Activated CD4-positive, alpha-beta memory T cell treated with anti-CD3 and anti-CD28 coated beads for 36 hours (primary cell): ENCODE measurements at regions not wholly inside any gene's neighbourhood (a gene's known extent, or its start where the extent isn't known, plus 50 kb on each side); places are given as distances from the start of the nearest gene placed in this dataset.

ENCODE experiments used
- CTCF ChIA-PET: fragments of 350-600 bp; sonication (Branson Sonifier 250); formaldehyde crosslinking; loops from one replicate; lab custom pipeline; 2021; ENCODE audit warnings: antibody characterized with exemption, inconsistent platforms; lab: Charles Lee
- POLR2A ChIA-PET: fragments of 350-600 bp; sonication (Branson Sonifier 250); formaldehyde crosslinking; loops from one replicate; lab custom pipeline; 2021; ENCODE audit warnings: antibody characterized with exemption; lab: Charles Lee
- DNase-seq: peaks from one replicate; pipeline ENCODE4 v3.0.0-alpha.2; 2020
- H3K27ac Mint-ChIP-seq: one replicate; pipeline ENCODE4 v1.8.0; 2021; ENCODE audit warnings: mixed read lengths
- H3K27me3 Mint-ChIP-seq: one replicate; pipeline ENCODE4 v1.8.0; 2021; ENCODE audit warnings: mixed read lengths
- H3K36me3 Mint-ChIP-seq: one replicate; pipeline ENCODE4 v1.8.0; 2021; ENCODE audit warnings: mixed read lengths
- H3K4me1 Mint-ChIP-seq: one replicate; pipeline ENCODE4 v1.8.0; 2021; ENCODE audit warnings: low read depth, mixed read lengths
- H3K4me3 Mint-ChIP-seq: one replicate; pipeline ENCODE4 v1.8.0; 2021; ENCODE audit warnings: mild to moderate bottlenecking, mixed read lengths
- H3K9me3 Mint-ChIP-seq: one replicate; pipeline ENCODE4 v1.8.0; 2021; ENCODE audit warnings: mixed read lengths
- intact Hi-C: fragments of 100-400 bp; cut with micrococcal nuclease; formaldehyde crosslinking; loops from one replicate; pipeline ENCODE4 v1.15.1; 2023

- Mint-ChIP-seq H3K9me3 (peaks cover 25% of the 10 kb centered on the region), H3K27ac (no peak overlapping the region), H3K4me3 (no peak overlapping the region), H3K27me3 (no peaks in the 10 kb centered on the region), H3K36me3 (no peaks in the 10 kb centered on the region), H3K4me1 (no peaks in the 10 kb centered on the region)
- DNase-seq = no peak
- POLR2A ChIA-PET = no interaction called here
- intact Hi-C loops = no loop called here
- CTCF ChIA-PET = no interaction called here
These were observed 257.2 kb downstream of the YTHDC2 start for GRCh38 chr5:113770648-113771047.

GRCh38 chr5:113771483-113771882, 258.0 kb downstream of the YTHDC2 start:
- intact Hi-C loops = no loop called here
- no peaks in the 10 kb centered on the region for H3K4me1 Mint-ChIP-seq
- H3K27ac Mint-ChIP-seq = no peak overlapping the region
- CTCF ChIA-PET = no interaction called here
- H3K36me3 Mint-ChIP-seq = no peaks in the 10 kb centered on the region
- no peaks in the 10 kb centered on the region for H3K27me3 Mint-ChIP-seq
- no peak for DNase-seq
- POLR2A ChIA-PET = no interaction called here
- peaks cover 18% of the 10 kb centered on the region for H3K9me3 Mint-ChIP-seq
- H3K4me3 Mint-ChIP-seq = no peak overlapping the region

- no peaks in the 10 kb centered on the region for H3K4me1 Mint-ChIP-seq
- H3K27ac Mint-ChIP-seq = no peak overlapping the region
- intact Hi-C loops = no loop called here
- DNase-seq = no peak
- CTCF ChIA-PET = interaction anchor here (1.2 kb wide), 1 partner anchor 164 kb away, joined by 3 read pairs; no protein-coding TSS in a partner anchor
- H3K36me3 Mint-ChIP-seq = no peaks in the 10 kb centered on the region
- H3K27me3 Mint-ChIP-seq = no peaks in the 10 kb centered on the region
- no peak overlapping the region for H3K4me3 Mint-ChIP-seq
- POLR2A ChIA-PET = no interaction called here
- H3K9me3 Mint-ChIP-seq = no peaks in the 10 kb centered on the region
These were observed 262.7 kb downstream of the YTHDC2 start for GRCh38 chr5:113776168-113776567.

- Mint-ChIP-seq H3K27me3 (no peaks in the 10 kb centered on the region), H3K36me3 (no peaks in the 10 kb centered on the region), H3K9me3 (no peaks in the 10 kb centered on the region), H3K27ac (no peak overlapping the region), H3K4me3 (no peak overlapping the region), H3K4me1 (no peaks in the 10 kb centered on the region)
- CTCF ChIA-PET = interaction anchor here (1.2 kb wide), 1 partner anchor 165 kb away, joined by 3 read pairs; no protein-coding TSS in a partner anchor
- no peak for DNase-seq
- intact Hi-C loops = no loop called here
- POLR2A ChIA-PET = no interaction called here
These were observed 263.5 kb downstream of the YTHDC2 start for GRCh38 chr5:113776832-113777525.

- Mint-ChIP-seq H3K4me3 (no peak overlapping the region), H3K36me3 (no peaks in the 10 kb centered on the region), H3K9me3 (no peaks in the 10 kb centered on the region), H3K4me1 (no peaks in the 10 kb centered on the region), H3K27ac (no peak overlapping the region), H3K27me3 (no peaks in the 10 kb centered on the region)
- no peak for DNase-seq
- ChIA-PET CTCF (no interaction called here), POLR2A (no interaction called here)
- intact Hi-C loops = no loop called here
These were observed 264.7 kb downstream of the YTHDC2 start for GRCh38 chr5:113778147-113778546.

GRCh38 chr5:113788141-113788655, 274.7 kb downstream of the YTHDC2 start:
- DNase-seq = no peak
- intact Hi-C loops = no loop called here
- no peaks in the 10 kb centered on the region for H3K9me3 Mint-ChIP-seq
- no peak overlapping the region for H3K4me3 Mint-ChIP-seq
- H3K36me3 Mint-ChIP-seq = no peaks in the 10 kb centered on the region
- H3K27ac Mint-ChIP-seq = no peak overlapping the region
- CTCF ChIA-PET = no interaction called here
- H3K4me1 Mint-ChIP-seq = no peaks in the 10 kb centered on the region
- POLR2A ChIA-PET = no interaction called here
- H3K27me3 Mint-ChIP-seq = peaks cover 2% of the 10 kb centered on the region

GRCh38 chr5:113789769-113790168, 276.3 kb downstream of the YTHDC2 start:
- CTCF ChIA-PET = interaction anchor here (1.0 kb wide), 1 partner anchor 17 kb away, joined by 3 read pairs; no protein-coding TSS in a partner anchor
- intact Hi-C loops = no loop called here

GRCh38 chr5:113792806-113793205, 279.3 kb downstream of the YTHDC2 start:
- Mint-ChIP-seq H3K27me3 (peaks cover 2% of the 10 kb centered on the region), H3K27ac (no peak overlapping the region), H3K9me3 (no peaks in the 10 kb centered on the region), H3K4me1 (no peaks in the 10 kb centered on the region), H3K36me3 (no peaks in the 10 kb centered on the region), H3K4me3 (no peak overlapping the region)
- DNase-seq = no peak
- intact Hi-C loops = no loop called here
- ChIA-PET POLR2A (no interaction called here), CTCF (interaction anchor here (0.6 kb wide), 1 partner anchor 13 kb away, joined by 3 read pairs; no protein-coding TSS in a partner anchor)

More at GRCh38 chr5:113789769-113790168, 276.3 kb downstream of the YTHDC2 start:
- Mint-ChIP-seq H3K27me3 (peaks cover 2% of the 10 kb centered on the region), H3K9me3 (no peaks in the 10 kb centered on the region), H3K4me1 (no peaks in the 10 kb centered on the region), H3K36me3 (no peaks in the 10 kb centered on the region), H3K27ac (no peak overlapping the region), H3K4me3 (no peak overlapping the region)
- DNase-seq = no peak
- POLR2A ChIA-PET = no interaction called here

GRCh38 chr5:113794981-113795380, 281.5 kb downstream of the YTHDC2 start:
- Mint-ChIP-seq H3K36me3 (no peaks in the 10 kb centered on the region), H3K27ac (no peak overlapping the region), H3K4me1 (no peaks in the 10 kb centered on the region), H3K27me3 (peaks cover 2% of the 10 kb centered on the region), H3K9me3 (no peaks in the 10 kb centered on the region), H3K4me3 (no peak overlapping the region)
- POLR2A ChIA-PET = no interaction called here
- CTCF ChIA-PET = no interaction called here
- intact Hi-C loops = no loop called here
- no peak for DNase-seq

- peaks cover 7% of the 10 kb centered on the region for H3K9me3 Mint-ChIP-seq
- no peaks in the 10 kb centered on the region for H3K36me3 Mint-ChIP-seq
- no peak for DNase-seq
- H3K27ac Mint-ChIP-seq = no peak overlapping the region
- intact Hi-C loops = no loop called here
- ChIA-PET POLR2A (no interaction called here), CTCF (no interaction called here)
- H3K4me3 Mint-ChIP-seq = no peak overlapping the region
- no peaks in the 10 kb centered on the region for H3K4me1 Mint-ChIP-seq
- H3K27me3 Mint-ChIP-seq = no peaks in the 10 kb centered on the region
These were observed 287.2 kb downstream of the YTHDC2 start for GRCh38 chr5:113800686-113801085.

- H3K27me3 Mint-ChIP-seq = no peaks in the 10 kb centered on the region
- no peak overlapping the region for H3K4me3 Mint-ChIP-seq
- CTCF ChIA-PET = no interaction called here
- intact Hi-C loops = no loop called here
- no peaks in the 10 kb centered on the region for H3K4me1 Mint-ChIP-seq
- POLR2A ChIA-PET = no interaction called here
- DNase-seq = no peak
- H3K9me3 Mint-ChIP-seq = peaks cover 7% of the 10 kb centered on the region
- no peaks in the 10 kb centered on the region for H3K36me3 Mint-ChIP-seq
- H3K27ac Mint-ChIP-seq = no peak overlapping the region
These were observed 290.8 kb downstream of the YTHDC2 start for GRCh38 chr5:113804264-113804663.

- Mint-ChIP-seq H3K36me3 (no peaks in the 10 kb centered on the region), H3K9me3 (peaks cover 7% of the 10 kb centered on the region), H3K27ac (no peak overlapping the region), H3K27me3 (no peaks in the 10 kb centered on the region), H3K4me3 (no peak overlapping the region), H3K4me1 (no peaks in the 10 kb centered on the region)
- CTCF ChIA-PET = no interaction called here
- DNase-seq = no peak
- POLR2A ChIA-PET = no interaction called here
- intact Hi-C loops = no loop called here
These were observed 291.4 kb downstream of the YTHDC2 start for GRCh38 chr5:113804943-113805342.

GRCh38 chr5:113806250-113806649, 292.8 kb downstream of the YTHDC2 start:
- Mint-ChIP-seq H3K4me1 (no peaks in the 10 kb centered on the region), H3K27ac (no peak overlapping the region), H3K4me3 (no peak overlapping the region), H3K36me3 (no peaks in the 10 kb centered on the region), H3K9me3 (peaks cover 7% of the 10 kb centered on the region), H3K27me3 (no peaks in the 10 kb centered on the region)
- no peak for DNase-seq
- intact Hi-C loops = no loop called here
- CTCF ChIA-PET = no interaction called here
- POLR2A ChIA-PET = no interaction called here
